Endothelial cell (in vitro differentiated cells): ENCODE measurements at regions not wholly inside any gene's neighbourhood (a gene's known extent, or its start where the extent isn't known, plus 50 kb on each side); places are given as distances from the start of the nearest gene placed in this dataset.

ENCODE experiments used
- DNase-seq: peaks from one replicate; pipeline ENCODE4 v3.0.0; 2021; ENCODE audit warnings: low spot score
- H3K27ac Mint-ChIP-seq: one replicate; pipeline ENCODE4 v1.8.0; 2021; ENCODE audit warnings: mixed read lengths, inconsistent platforms; ENCODE audit not compliant: unreplicated experiment
- H3K27me3 Mint-ChIP-seq: one replicate; pipeline ENCODE4 v1.8.0; 2021; ENCODE audit warnings: mild to moderate bottlenecking, moderate library complexity, mixed read lengths, inconsistent platforms; ENCODE audit not compliant: unreplicated experiment
- H3K36me3 Mint-ChIP-seq: one replicate; pipeline ENCODE4 v1.8.0; 2021; ENCODE audit warnings: mild to moderate bottlenecking, low read depth, mixed read lengths, inconsistent platforms; ENCODE audit not compliant: unreplicated experiment
- H3K4me1 Mint-ChIP-seq: one replicate; pipeline ENCODE4 v1.8.0; 2021; ENCODE audit warnings: mild to moderate bottlenecking, mixed read lengths, inconsistent platforms; ENCODE audit not compliant: unreplicated experiment
- H3K4me3 Mint-ChIP-seq: one replicate; pipeline ENCODE4 v1.8.0; 2021; ENCODE audit warnings: mild to moderate bottlenecking, mixed read lengths, inconsistent platforms; ENCODE audit not compliant: unreplicated experiment
- H3K9me3 Mint-ChIP-seq: one replicate; pipeline ENCODE4 v1.8.0; 2021; ENCODE audit warnings: mixed read lengths, inconsistent platforms; ENCODE audit not compliant: unreplicated experiment
- CTCF ChIP-seq: fragments of 200-600 bp; sonication (generic); IDR thresholded peaks from one replicate; pipeline ENCODE4 v1.5.0; 2021; ENCODE audit warnings: antibody characterized with exemption; ENCODE audit not compliant: unreplicated experiment

GRCh38 chr5:89471115-89471514, 588.1 kb upstream of the MEF2C start:
- Mint-ChIP-seq H3K27me3 (no peaks in the 10 kb centered on the region), H3K27ac (no peak overlapping the region), H3K4me3 (no peak overlapping the region), H3K4me1 (no peaks in the 10 kb centered on the region), H3K36me3 (no peaks in the 10 kb centered on the region), H3K9me3 (no peaks in the 10 kb centered on the region)
- TF ChIP-seq CTCF: no peak
- DNase-seq: no peak

- DNase-seq: no peak
- Mint-ChIP-seq H3K27me3 (no peaks in the 10 kb centered on the region), H3K9me3 (no peaks in the 10 kb centered on the region), H3K36me3 (no peaks in the 10 kb centered on the region), H3K4me1 (no peaks in the 10 kb centered on the region), H3K4me3 (no peak overlapping the region), H3K27ac (no peak overlapping the region)
- TF ChIP-seq CTCF: no peak
Observed at GRCh38 chr5:89470658-89471057, 587.7 kb upstream of the MEF2C start.

GRCh38 chr5:89458332-89458656, 575.3 kb upstream of the MEF2C start:
- no peak overlapping the region for H3K27ac Mint-ChIP-seq
- no peaks in the 10 kb centered on the region for H3K9me3 Mint-ChIP-seq
- no peak overlapping the region for H3K4me3 Mint-ChIP-seq
- H3K4me1 Mint-ChIP-seq: peaks cover 6% of the 10 kb centered on the region
- H3K36me3 Mint-ChIP-seq: no peaks in the 10 kb centered on the region
- no peak for TF ChIP-seq CTCF
- no peaks in the 10 kb centered on the region for H3K27me3 Mint-ChIP-seq
- DNase-seq: no peak

GRCh38 chr5:89457411-89458331, 574.7 kb upstream of the MEF2C start:
- DNase-seq: no peak
- H3K4me1 Mint-ChIP-seq: peaks cover 6% of the 10 kb centered on the region
- no peak for TF ChIP-seq CTCF
- no peak overlapping the region for H3K27ac Mint-ChIP-seq
- H3K27me3 Mint-ChIP-seq: no peaks in the 10 kb centered on the region
- H3K9me3 Mint-ChIP-seq: no peaks in the 10 kb centered on the region
- no peaks in the 10 kb centered on the region for H3K36me3 Mint-ChIP-seq
- no peak overlapping the region for H3K4me3 Mint-ChIP-seq

GRCh38 chr5:89452081-89452480, 569.1 kb upstream of the MEF2C start:
- H3K4me1 Mint-ChIP-seq: peaks cover 2% of the 10 kb centered on the region
- TF ChIP-seq CTCF: no peak

More at GRCh38 chr5:89452081-89452480, 569.1 kb upstream of the MEF2C start:
- Mint-ChIP-seq H3K4me3 (no peak overlapping the region), H3K27ac (no peak overlapping the region), H3K36me3 (no peaks in the 10 kb centered on the region), H3K27me3 (no peaks in the 10 kb centered on the region), H3K9me3 (no peaks in the 10 kb centered on the region)
- no peak for DNase-seq
